HG03571 (cell line): ENCODE measurements at regions not wholly inside any gene's neighbourhood (a gene's known extent, or its start where the extent isn't known, plus 50 kb on each side); places are given as distances from the start of the nearest gene placed in this dataset.

Source experiments
- ATAC-seq: cut with Tn5 transposase; IDR thresholded peaks from one replicate; pipeline ENCODE4 v1.9.1; 2021; ENCODE audit not compliant: unreplicated experiment

DNA sequence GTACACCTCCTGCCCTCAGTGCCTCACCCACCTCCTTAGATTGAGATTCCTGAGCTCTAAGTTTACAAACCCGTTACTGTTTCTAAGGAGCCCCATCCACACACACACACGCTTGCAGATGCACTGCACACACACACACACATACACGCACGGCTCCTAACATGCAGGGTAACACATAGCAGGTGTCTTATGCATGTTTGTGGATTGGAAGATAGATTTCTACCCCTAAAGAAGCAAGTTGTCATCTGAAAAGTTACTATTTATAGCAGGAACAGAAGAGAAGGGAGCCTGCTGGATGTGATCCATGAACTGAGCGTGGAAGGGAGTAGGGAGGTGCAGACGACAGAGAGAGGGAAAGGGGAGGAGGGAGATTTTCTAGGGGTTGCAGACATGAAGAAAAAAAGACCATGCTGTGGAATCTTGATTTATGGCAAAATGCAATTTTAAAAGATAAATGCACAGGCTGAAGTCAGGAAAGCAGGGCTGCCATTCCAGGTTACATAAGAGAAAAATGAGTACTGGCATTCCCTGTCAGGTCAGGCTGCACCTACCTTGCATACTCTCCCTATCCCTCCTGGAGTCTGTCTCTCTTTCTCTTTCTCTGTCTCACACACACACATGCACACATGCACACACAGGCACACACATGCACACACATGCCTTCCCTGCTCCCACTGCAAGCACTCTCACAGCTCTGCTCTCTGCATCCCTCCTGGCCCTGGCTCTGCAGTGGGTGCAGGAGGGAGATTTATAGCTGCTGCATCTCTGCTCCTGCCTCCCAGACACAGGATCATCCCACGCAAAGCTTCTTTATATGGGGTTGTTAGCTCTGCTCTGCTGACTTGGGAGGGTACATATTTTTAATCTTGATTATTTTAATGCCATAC is 192.6 kb upstream of the MYT1L start:
- ATAC-seq: no peak

GRCh38 chr2:2520401-2520811 is 189.3 kb upstream of the MYT1L start:
- no peak for ATAC-seq

GRCh38 chr2:2519381-2519780 is 188.3 kb upstream of the MYT1L start:
- no peak for ATAC-seq

GRCh38 chr2:2517399-2517798 is 186.3 kb upstream of the MYT1L start:
- no peak for ATAC-seq

GRCh38 chr2:2516386-2516785 is 185.3 kb upstream of the MYT1L start:
- no peak for ATAC-seq

DNA sequence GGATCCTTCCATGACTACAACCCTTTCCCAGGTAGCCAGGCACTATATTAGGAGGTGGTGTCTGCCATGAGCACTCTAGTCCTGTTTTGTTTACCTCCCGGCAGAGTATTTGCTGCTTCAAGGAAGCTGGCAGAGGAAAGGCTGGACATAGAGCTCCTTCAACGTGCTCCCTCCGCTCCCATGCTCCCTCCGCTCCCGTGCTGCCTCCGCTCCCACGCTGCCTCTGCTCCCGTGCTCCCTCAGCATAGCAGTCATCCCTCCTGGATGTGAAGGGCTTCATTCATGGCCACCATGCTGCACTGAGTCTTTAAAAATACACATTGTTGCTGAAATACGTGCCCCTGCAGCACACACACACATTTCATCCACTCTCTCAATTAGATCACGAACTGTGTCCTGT is 181.9 kb upstream of the MYT1L start:
- no peak for ATAC-seq

- ATAC-seq: no peak
These were observed 176.4 kb upstream of the MYT1L start for GRCh38 chr2:2507417-2507997.

GRCh38 chr2:2506536-2506935 is 175.5 kb upstream of the MYT1L start:
- no peak for ATAC-seq

DNA sequence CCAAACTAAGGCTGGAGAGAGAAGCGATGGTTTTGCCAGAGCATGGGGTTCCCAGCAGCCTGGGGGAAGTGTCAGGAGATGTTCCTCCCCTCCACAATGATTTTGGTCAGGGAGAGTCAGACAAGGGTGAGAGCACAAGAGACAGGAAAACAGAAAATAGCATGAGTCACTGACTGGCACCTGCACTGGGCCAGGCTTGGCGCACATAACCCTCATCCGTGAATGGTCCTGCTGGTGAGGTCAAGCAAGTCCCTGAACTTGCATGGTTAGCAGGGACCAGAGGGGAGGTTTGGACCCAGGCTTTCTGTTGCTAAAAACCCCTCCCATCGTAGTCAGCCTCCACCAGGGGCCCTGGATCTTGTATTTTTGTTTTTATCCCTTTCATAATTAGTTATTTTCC is 174.5 kb upstream of the MYT1L start:
- no peak for ATAC-seq

DNA sequence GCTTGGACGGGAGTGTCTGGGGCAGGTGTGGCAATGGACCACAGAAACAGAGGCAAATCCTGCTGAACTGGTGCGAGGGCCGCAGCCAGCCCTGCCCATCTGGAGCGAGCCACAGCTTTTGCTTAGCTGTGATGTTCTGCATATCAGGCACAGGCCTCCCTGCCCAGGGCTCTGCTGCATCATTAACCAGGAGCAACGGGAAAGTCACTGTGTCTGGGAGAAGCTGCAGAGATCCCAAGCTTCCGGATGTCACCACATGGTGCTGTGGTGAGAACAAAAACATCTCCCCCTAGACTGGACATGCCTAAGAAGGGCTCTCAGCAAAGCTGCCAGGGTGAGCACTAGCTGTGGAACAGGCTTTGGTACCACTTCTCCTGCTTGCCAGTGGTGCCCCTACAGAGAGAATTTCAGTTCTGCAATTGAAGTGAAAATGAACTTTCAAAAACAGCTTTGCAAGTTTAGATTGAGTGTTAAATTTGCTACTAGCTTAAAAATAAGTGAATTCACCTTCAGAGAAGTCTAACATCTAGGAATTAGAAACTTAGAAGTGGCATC is 172.9 kb upstream of the MYT1L start:
- ATAC-seq: no peak

DNA sequence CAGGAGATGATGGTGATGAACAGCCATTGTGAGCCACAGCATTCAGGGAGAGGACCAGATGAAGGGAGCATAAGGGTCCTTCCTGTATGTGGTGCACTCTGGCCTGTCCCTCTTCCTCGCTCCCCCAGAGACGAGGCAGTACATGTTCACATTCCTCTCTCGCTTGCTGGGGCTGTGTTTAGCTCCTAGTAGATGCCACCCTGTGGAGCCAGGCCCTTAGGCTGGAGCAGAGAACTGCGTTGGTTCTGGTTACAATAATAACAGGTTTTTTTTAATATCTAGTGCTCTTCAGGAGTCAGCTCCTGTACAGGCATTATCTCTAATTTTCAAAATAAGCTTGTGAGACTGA is 171.1 kb upstream of the MYT1L start:
- no peak for ATAC-seq

DNA sequence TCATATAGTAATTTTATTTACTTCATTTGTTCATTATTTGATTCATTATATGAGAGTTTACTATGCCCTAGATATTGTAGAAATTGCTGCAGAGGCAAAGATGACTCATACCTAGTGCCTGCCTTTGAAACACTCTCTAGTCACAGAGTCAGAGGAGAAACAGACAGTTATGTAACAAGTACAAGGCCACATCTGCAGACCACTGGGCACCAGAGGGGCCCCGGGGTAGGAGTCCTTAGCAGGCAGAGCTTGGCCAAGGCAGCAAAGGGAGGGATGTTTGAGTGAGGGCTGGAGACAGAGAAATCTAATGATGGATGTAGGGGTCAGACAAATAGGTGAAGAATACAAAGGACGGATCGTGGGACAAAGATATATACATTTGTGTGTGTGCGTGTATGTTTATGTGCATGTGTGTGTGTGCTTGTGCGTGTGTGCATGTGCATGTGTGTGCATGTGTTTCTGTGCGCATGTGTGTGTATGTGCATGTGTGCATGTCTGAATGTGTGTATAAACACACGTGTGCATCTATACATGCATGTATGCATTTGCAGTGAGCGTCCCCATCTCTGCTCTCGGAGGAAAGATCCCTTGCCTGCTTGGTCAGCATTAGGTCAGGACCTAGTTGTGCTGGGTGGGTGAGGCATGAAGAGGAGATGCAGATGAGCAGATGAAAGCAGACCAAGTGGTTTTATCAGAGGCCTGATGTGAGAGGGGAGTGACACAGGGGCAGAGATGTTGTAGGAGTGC is 170.6 kb upstream of the MYT1L start:
- ATAC-seq: no peak

- no peak for ATAC-seq
These were observed 164.5 kb upstream of the MYT1L start for GRCh38 chr2:2495606-2496005.

DNA sequence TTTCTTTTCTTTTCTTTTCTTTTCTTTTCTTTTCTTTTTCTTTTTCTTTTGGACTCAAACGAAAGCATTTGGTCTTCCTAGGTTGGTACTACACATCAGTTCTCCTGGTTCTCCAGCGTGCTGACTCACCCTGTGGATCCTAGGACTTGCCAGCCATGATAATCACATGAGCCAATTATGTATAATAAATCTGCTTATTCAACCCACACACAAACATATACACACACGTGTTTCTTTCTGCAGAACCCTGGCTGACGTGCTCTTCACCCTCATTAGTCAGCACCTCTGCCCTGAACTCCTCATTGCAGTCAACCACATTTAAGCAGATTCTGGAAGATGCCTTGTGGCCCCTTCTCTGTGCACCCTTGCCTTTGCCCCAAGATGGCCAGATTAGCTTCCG is 162.4 kb upstream of the MYT1L start:
- no peak for ATAC-seq

GRCh38 chr2:2492800-2493199 is 161.7 kb upstream of the MYT1L start:
- ATAC-seq: no peak

DNA sequence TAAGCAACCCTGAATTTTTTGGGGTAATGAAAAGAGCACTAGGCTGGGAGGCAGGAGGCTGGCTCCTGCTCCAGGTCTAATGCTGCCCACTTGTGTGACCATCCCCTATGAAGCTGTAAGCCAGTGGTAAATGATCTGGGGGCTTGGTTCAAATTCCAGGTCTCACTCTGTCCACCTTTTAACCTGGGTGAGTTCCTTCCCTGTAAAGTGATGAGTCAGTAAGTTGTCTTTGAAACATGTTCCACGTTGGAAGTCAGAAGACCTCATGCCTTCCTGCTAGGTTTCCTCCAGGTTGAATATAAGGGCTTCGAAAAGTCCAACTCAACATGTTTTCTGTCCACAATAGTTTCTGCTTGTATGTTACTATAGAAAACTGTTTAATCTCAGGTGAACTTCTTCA is 160.9 kb upstream of the MYT1L start:
- ATAC-seq: no peak

GRCh38 chr2:2484301-2484700 is 153.2 kb upstream of the MYT1L start:
- no peak for ATAC-seq

DNA sequence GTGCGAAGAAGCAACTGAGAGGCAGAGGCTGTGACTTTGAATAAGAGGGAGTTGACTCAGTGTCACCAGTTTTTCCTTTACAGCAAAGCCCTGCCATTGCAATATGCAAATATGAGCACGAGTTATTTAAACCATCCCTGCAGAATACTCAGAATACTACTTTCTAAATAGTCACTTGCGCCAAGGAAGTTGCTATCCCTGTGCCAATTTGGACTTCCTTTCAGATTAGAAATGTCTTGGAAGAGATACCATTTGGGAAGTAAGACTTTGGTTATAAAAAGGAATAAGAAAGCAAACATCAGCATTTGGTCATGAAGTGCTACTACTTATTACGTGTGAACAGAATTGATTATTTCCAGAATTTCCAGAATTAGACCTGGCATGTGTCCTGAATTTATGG is 151.8 kb upstream of the MYT1L start:
- ATAC-seq: no peak

DNA sequence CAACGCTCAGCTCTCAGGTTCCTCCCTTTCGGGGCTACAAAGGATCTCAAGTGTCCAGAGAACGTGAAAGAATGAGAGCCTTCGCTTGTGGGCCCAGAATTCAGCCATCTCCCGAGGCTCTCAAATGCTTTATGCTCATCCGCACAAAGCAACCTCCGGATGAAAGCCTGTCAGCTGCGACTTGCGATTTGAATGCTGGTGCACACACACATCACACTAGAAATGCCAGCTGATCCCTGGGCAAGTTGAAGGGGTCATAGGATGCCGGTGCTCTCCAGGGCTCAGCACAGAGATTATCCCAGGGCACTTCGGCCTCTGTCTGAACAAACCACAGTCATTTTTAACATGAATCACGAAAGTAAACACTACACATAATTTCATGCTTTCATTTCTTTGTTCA is 141.8 kb upstream of the MYT1L start:
- no peak for ATAC-seq

- ATAC-seq: no peak
These were observed 141.0 kb upstream of the MYT1L start for GRCh38 chr2:2472044-2472443.

- ATAC-seq: no peak
These were observed 135.5 kb upstream of the MYT1L start for GRCh38 chr2:2466534-2466933.

- no peak for ATAC-seq
These were observed 133.6 kb upstream of the MYT1L start for GRCh38 chr2:2464643-2465042.
